ENCODE measurements at regions not wholly inside any gene's neighbourhood (a gene's known extent, or its start where the extent isn't known, plus 50 kb on each side); places are given as distances from the start of the nearest gene placed in this dataset.
A peak's percentile ranks its signal among the peaks of the same experiment; 100 is the strongest.

DNA sequence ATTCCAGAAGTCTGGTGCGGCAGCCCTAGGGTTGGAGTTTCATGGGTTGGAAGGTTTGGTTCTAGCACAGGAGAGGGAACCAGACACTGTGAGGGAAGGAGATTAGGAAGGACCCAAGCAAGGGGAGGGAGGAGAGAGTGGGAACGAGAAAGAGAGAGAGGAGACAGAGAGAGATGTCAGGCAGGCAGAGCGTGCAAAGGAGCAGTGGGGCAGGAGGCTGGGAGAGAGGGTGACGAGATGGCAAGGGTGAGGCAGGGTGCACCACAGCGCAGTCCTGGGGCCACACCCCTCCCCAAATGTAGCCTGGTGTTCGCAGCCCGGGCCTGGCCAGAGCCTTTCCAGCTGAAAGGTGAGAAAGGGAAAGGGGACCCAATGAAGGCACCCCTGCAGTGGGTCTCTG, 162.9 kb upstream of the TLE3 start:
- intact Hi-C loops (cut with DNase I), result loop anchor here in 6 of 10 donors (5.0 to 10.0 kb wide), 5 partner anchors 136 to 204 kb away; partner anchors contain the start of gene TLE3 (in 1 of the 6)
- WGBS, 4 donors, result 96 to 99% (median 97%) methylated on average over 7 of the region's 7 CpGs
- ATAC-seq (no peak), DNase-seq (peak in 1 of 5 donors; percentile 20)
- Histone ChIP-seq H3K4me1 (peaks cover 4 to 67% (median 34%) of the 10 kb centered on the region in 12 donors), H3K4me3 (no peak overlapping the region), H3K36me3 (no peaks in the 10 kb centered on the region), H3K27ac (no peak overlapping the region), H3K9me3 (no peaks in the 10 kb centered on the region), H3K27me3 (no peaks in the 10 kb centered on the region)
- TF ChIP-seq, protein P1, sequence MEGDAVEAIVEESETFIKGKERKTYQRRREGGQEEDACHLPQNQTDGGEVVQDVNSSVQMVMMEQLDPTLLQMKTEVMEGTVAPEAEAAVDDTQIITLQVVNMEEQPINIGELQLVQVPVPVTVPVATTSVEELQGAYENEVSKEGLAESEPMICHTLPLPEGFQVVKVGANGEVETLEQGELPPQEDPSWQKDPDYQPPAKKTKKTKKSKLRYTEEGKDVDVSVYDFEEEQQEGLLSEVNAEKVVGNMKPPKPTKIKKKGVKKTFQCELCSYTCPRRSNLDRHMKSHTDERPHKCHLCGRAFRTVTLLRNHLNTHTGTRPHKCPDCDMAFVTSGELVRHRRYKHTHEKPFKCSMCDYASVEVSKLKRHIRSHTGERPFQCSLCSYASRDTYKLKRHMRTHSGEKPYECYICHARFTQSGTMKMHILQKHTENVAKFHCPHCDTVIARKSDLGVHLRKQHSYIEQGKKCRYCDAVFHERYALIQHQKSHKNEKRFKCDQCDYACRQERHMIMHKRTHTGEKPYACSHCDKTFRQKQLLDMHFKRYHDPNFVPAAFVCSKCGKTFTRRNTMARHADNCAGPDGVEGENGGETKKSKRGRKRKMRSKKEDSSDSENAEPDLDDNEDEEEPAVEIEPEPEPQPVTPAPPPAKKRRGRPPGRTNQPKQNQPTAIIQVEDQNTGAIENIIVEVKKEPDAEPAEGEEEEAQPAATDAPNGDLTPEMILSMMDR (IDR thresholded peaks at IDR 0.05), result no peak
- TF ChIP-seq POLR2A (IDR thresholded peaks at IDR 0.05), result no peak

DNA sequence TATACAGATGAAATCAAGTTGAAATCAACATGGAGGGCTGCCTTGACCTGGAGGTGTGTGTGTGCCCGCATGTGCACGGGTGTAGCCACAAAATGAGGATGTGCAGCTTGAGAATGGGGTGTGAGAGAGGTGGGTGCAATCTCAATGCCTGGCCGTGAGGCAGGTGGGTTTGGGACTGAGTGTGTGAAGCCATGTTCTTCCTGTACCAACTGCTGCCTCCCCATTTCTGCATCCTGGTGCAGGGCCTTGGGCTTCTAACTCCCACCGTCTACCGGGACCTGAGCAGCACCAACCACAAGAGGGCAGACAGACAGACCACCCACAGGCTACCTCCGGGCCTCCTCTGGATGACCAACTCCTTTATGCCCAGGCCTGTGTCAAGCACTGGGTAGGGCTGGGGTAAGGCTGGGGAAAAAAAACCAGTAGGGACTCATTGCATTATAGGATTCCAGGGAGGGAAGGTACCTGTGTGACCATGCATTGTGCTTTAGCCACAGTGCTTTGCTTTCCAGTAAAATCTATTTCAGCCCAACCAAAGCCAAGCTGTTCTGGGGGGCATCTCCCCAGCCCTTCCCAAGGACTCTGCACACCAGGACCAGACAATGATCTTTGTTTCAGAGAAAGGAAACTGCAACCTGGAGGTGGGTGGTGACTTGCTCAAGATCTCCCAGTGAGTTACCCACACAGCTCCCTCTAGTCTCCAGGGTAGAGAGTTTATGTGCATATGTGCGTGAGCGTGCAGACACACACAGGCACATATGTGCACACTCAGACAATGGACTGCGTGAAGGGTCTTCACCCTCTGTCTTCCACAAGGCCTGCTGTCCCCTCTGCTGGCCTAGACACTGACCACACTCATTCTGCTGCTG, 162.2 kb upstream of the TLE3 start:
- no peaks in the 10 kb centered on the region for H3K36me3 ChIP-seq
- H3K9me3 ChIP-seq, result no peaks in the 10 kb centered on the region
- TF ChIP-seq, protein P1 (IDR thresholded peaks at IDR 0.05), result no peak
- TF ChIP-seq POLR2A (IDR thresholded peaks at IDR 0.05), result no peak
- DNase-seq (peak in 1 of 5 donors; percentile 15), ATAC-seq (no peak)
- peak overlapping the region in 1 of 12 donors; percentile 81 for H3K27ac ChIP-seq
- WGBS, 4 donors, result 83 to 97% (median 88%) methylated on average over 9 of the region's 9 CpGs
- no peak overlapping the region for H3K4me3 ChIP-seq
- intact Hi-C loops (cut with DNase I), result loop anchor here in 6 of 10 donors (5.0 to 10.0 kb wide), 5 partner anchors 135 to 205 kb away; partner anchors contain the start of gene TLE3 (in 1 of the 6)
- H3K27me3 ChIP-seq, result no peaks in the 10 kb centered on the region
- peaks cover 3 to 60% (median 33%) of the 10 kb centered on the region in 12 donors for H3K4me1 ChIP-seq

DNA sequence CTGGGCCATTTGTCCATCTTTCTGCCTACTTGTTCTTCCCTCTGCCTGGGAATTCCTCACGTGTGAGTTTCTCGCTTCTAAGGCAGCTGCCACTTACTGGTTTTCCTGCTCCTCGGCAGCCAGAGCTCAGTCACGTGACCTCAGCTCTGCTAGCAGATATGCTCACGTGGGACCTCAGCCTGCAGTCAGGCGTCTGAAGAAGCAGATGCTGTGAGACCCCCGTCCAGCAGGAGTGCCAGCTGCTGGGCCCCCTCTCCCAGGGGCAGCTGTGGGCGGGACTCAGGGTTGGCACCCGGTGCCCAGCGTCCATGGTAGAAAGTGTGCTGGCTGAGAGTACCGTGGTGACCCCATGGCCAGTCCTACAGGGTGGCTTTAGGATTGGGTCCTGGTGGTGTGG, 161.3 kb upstream of the TLE3 start:
- peak; percentile 71 to 83 (median 74) for DNase-seq
- TF ChIP-seq, protein P1 (IDR thresholded peaks at IDR 0.05), result no peak
- no peak for TF ChIP-seq POLR2A (IDR thresholded peaks at IDR 0.05)
- ATAC-seq, result peak; percentile 23 to 63 (median 52)
- Histone ChIP-seq H3K9me3 (no peaks in the 10 kb centered on the region), H3K36me3 (no peaks in the 10 kb centered on the region), H3K4me3 (peak overlapping the region in 1 of 12 donors; percentile 27), H3K27ac (peak overlapping the region in 1 of 12 donors; percentile 81), H3K27me3 (no peaks in the 10 kb centered on the region), H3K4me1 (peaks cover 0 to 51% (median 28%) of the 10 kb centered on the region in 12 donors)
- intact Hi-C loops (cut with DNase I), result no loop called here
- WGBS, 4 donors, result 6 to 46% (median 35%) methylated on average over 6 to 11 of the region's 11 CpGs

DNA sequence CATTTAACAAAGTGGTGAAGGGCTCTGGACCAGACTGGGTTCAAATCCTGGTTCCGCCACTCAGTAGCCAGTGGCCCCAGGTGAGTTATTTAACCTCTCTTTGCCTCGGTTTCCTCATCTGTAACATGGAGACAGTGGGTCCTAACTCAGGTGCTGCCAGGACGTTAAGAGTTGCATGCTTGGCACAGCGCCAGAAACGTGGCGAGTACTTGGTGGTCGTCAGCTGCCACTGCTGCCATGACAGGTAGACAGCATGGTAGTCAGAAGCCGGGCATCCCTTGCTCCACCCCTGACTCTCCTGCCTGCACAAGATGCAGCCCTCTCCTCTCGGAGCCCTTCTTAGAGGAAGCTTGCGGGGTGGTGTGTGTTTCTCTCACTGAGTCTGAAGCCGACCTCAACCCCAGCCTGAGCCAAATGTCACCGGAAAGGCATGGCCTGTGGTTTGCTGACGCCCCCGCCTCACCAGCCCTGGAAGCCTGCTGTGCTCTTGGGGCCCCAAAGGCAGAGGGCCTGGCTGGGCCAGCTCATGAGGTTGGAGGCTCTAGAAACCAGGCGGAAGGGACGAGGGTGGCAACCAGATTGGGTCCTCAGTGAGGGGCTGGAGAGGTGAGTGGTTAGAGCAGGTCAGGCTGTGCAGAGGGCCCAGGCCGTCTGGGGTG, 160.8 kb upstream of the TLE3 start:
- Histone ChIP-seq H3K9me3 (no peaks in the 10 kb centered on the region), H3K4me1 (peaks cover 0 to 46% (median 22%) of the 10 kb centered on the region in 12 donors), H3K27ac (peak overlapping the region in 1 of 12 donors; percentile 81), H3K27me3 (no peaks in the 10 kb centered on the region), H3K36me3 (no peaks in the 10 kb centered on the region), H3K4me3 (peak overlapping the region in 1 of 12 donors; percentile 27)
- peak; percentile 6 to 55 (median 32) for ATAC-seq
- intact Hi-C loops (cut with DNase I), result no loop called here
- peak in 2 of 5 donors; percentile 36 to 42 for DNase-seq
- TF ChIP-seq POLR2A (IDR thresholded peaks at IDR 0.05), result no peak
- TF ChIP-seq, protein P1 (IDR thresholded peaks at IDR 0.05), result no peak
- WGBS, 4 donors, result 45 to 64% (median 57%) methylated on average over 13 to 17 of the region's 17 CpGs

All from heart left ventricle (tissue), 16 donors.